HepG2 (cell line): ENCODE measurements at regions not wholly inside any gene's neighbourhood (a gene's known extent, or its start where the extent isn't known, plus 50 kb on each side); places are given as distances from the start of the nearest gene placed in this dataset.

ENCODE experiments used
- ATAC-seq: fragments of 200-7000 bp; cut with Tn5 transposase; 3 replicates; pipeline ENCODE4 v1.9.1; 2020; ENCODE audit warnings: mild to moderate bottlenecking, moderate library complexity
- BruUV-seq: library from RNA; stranded (reverse); fragments of 400-500 nt; replicated peaks from 2 replicates; lab custom pipeline; 2021; lab: Mats Ljungman, UMichigan
- CTCF ChIA-PET: fragments of 300-600 bp; formaldehyde crosslinking; extraction: SDS; loops from one replicate; lab custom pipeline; 2021; ENCODE audit warnings: low total read pairs, inconsistent platforms, low intra/inter-chr PET ratio; lab: Yijun Ruan, JAX
- POLR2A ChIA-PET: fragments of 350-600 bp; sonication (Branson Sonifier 250); formaldehyde crosslinking; loops from one replicate; lab custom pipeline; 2020; ENCODE audit warnings: antibody characterized with exemption, inconsistent platforms; lab: Yijun Ruan, JAX
- DNase-seq: peaks from one replicate; pipeline ENCODE4 v3.0.0-alpha.2; 2015; ENCODE audit warnings: low spot score
- FAIRE-seq: peaks from 3 replicates; lab custom pipeline; 2011; peaks lifted over from hg19 to GRCh38; lab: Jason Lieb, UNC
- H2AFZ ChIP-seq: one replicate; pipeline ENCODE4 v1.6.1; 2011; ENCODE audit warnings: low read length, inconsistent platforms
- H3K27ac ChIP-seq: fragments of 300-600 bp; 3 replicates; pipeline ENCODE4 v1.8.0; 2011; ENCODE audit warnings: mixed run types, mild to moderate bottlenecking, mixed read lengths, low read length, inconsistent platforms; ENCODE audit not compliant: insufficient read depth; ENCODE audit errors: extremely low read length
- H3K27me3 ChIP-seq, 2 experiments: fragments of 200-600 bp in 1 of 2; 2 replicates in 1 of 2; 3 replicates in 1 of 2; pipeline versions ENCODE4 v1.6.0 to v1.8.0; 2011; ENCODE audit warnings: low read length in 2 of 2, mild to moderate bottlenecking in 2 of 2, moderate library complexity in 2 of 2, inconsistent platforms in 1 of 2; ENCODE audit not compliant: insufficient read depth in 2 of 2, control insufficient read depth in 1 of 2
- H3K36me3 ChIP-seq, 2 experiments: fragments of 200-600 bp in 1 of 2; replicated peaks in 1 of 2; 2 replicates in 1 of 2; 3 replicates in 1 of 2; pipeline versions ENCODE4 v1.5.1 to v1.8.0; 2011; ENCODE audit warnings: low read length in 2 of 2, inconsistent platforms in 1 of 2; ENCODE audit not compliant: insufficient read depth in 2 of 2, control insufficient read depth in 1 of 2
- H3K4me1 ChIP-seq: 2 replicates; pipeline ENCODE4 v1.5.1; 2012; ENCODE audit warnings: low read length, inconsistent platforms; ENCODE audit not compliant: insufficient read depth
- H3K4me2 ChIP-seq: 2 replicates; pipeline ENCODE4 v1.6.0; 2011; ENCODE audit warnings: low read depth, low read length, inconsistent platforms
- H3K4me3 ChIP-seq, 3 experiments: fragments of 200-600 bp in 1 of 3; sonication (generic), shearing (Covaris generic) in 1 of 3; replicated peaks in 1 of 3; 2 replicates each; pipeline ENCODE4 v1.5.1; 2011 to 2016; ENCODE audit warnings: low read length in 3 of 3, inconsistent platforms in 2 of 3, low read depth in 2 of 3, mild to moderate bottlenecking in 2 of 3, control low read depth in 1 of 3, mixed read lengths in 1 of 3; ENCODE audit not compliant: insufficient read depth in 1 of 3
- H3K79me2 ChIP-seq: one replicate; pipeline ENCODE4 v1.6.1; 2011; ENCODE audit warnings: low read length, inconsistent platforms; ENCODE audit not compliant: insufficient read depth
- H3K9ac ChIP-seq: 2 replicates; pipeline ENCODE4 v1.6.0; 2011; ENCODE audit warnings: mild to moderate bottlenecking, low read depth, low read length, inconsistent platforms; ENCODE audit not compliant: insufficient read depth
- H3K9me3 ChIP-seq: 2 replicates; pipeline ENCODE4 v1.5.1; 2012; ENCODE audit warnings: mild to moderate bottlenecking, low read length
- H4K20me1 ChIP-seq: 2 replicates; pipeline ENCODE4 v1.6.0; 2011; ENCODE audit warnings: inconsistent platforms, mild to moderate bottlenecking, low read length, moderate library complexity; ENCODE audit not compliant: insufficient read depth
- ADNP ChIP-seq: sonication (generic); formaldehyde crosslinking; IDR thresholded peaks from 2 replicates; pipeline ENCODE4 v1.4.0; 2020; ENCODE audit warnings: missing genetic modification reagents
- ARHGAP35 ChIP-seq: sonication (generic); formaldehyde crosslinking; IDR thresholded peaks from 2 replicates; pipeline ENCODE4 v1.9.0; 2022; ENCODE audit warnings: mild to moderate bottlenecking, inconsistent platforms, moderate library complexity, missing genetic modification reagents, borderline replicate concordance
- CHD2 ChIP-seq: IDR thresholded peaks from 2 replicates; pipeline ENCODE4 v1.6.1; 2011; ENCODE audit warnings: low read depth, low read length, improper control_type of control experiment
- EP300 ChIP-seq, 3 experiments: sonication (generic) in 1 of 3; formaldehyde crosslinking in 1 of 3; IDR thresholded peaks; 2 replicates each; pipeline versions ENCODE4 v1.5.1 to v1.6.1; 2011 to 2020; ENCODE audit warnings: low read depth in 2 of 3, low read length in 2 of 3, borderline replicate concordance in 1 of 3, improper control_type of control experiment in 1 of 3, mild to moderate bottlenecking in 1 of 3, missing genetic modification reagents in 1 of 3, moderate library complexity in 1 of 3
- FOXA1 ChIP-seq, 2 experiments: fragments of 450-650 bp in 1 of 2; sonication (generic) in 1 of 2; formaldehyde crosslinking in 1 of 2; IDR thresholded peaks; 2 replicates each; pipeline versions ENCODE4 v1.4.0 to v1.6.1; 2016 to 2020; ENCODE audit warnings: missing genetic modification reagents in 1 of 2
- FOXA3 ChIP-seq: IDR thresholded peaks from 2 replicates; pipeline ENCODE4 v1.6.1; 2016; ENCODE audit warnings: missing genetic modification reagents, missing compliant biosample characterization
- HOXA3 ChIP-seq: sonication (generic); formaldehyde crosslinking; IDR thresholded peaks from 2 replicates; pipeline ENCODE4 v1.5.0; 2020; ENCODE audit warnings: missing genetic modification reagents
- ISL2 ChIP-seq: sonication (generic); formaldehyde crosslinking; IDR thresholded peaks from 2 replicates; pipeline ENCODE4 v1.5.0; 2020; ENCODE audit warnings: missing genetic modification reagents
- NFIC ChIP-seq: IDR thresholded peaks from 2 replicates; pipeline ENCODE4 v1.6.1; 2012; ENCODE audit warnings: mild to moderate bottlenecking, low read length, inconsistent platforms
- NR2F2 ChIP-seq: IDR thresholded peaks from 2 replicates; pipeline ENCODE4 v1.6.1; 2012; ENCODE audit warnings: low read depth, inconsistent platforms, borderline replicate concordance
- SIX4 ChIP-seq: sonication (generic); formaldehyde crosslinking; IDR thresholded peaks from 2 replicates; pipeline ENCODE4 v1.4.0; 2020; ENCODE audit warnings: missing genetic modification reagents
- SOX13 ChIP-seq, 3 experiments: fragments of 450-650 bp in 1 of 3; sonication (generic) in 1 of 3; formaldehyde crosslinking in 1 of 3; IDR thresholded peaks in 2 of 3; conservative IDR thresholded peaks in 1 of 3; 2 replicates each; pipeline versions ENCODE4 v1.5.0 to v1.6.1; 2016 to 2020; ENCODE audit warnings: antibody characterized with exemption in 1 of 3, mild to moderate bottlenecking in 1 of 3, missing compliant biosample characterization in 1 of 3, missing genetic modification reagents in 1 of 3, moderate library complexity in 1 of 3
- TCF7 ChIP-seq: sonication (generic); IDR thresholded peaks from 2 replicates; pipeline ENCODE4 v1.6.1; 2016; ENCODE audit warnings: antibody characterized with exemption, low read depth
- ZBTB46 ChIP-seq: sonication (generic); formaldehyde crosslinking; IDR thresholded peaks from 2 replicates; pipeline ENCODE4 v1.4.0; 2020; ENCODE audit warnings: mild to moderate bottlenecking, missing genetic modification reagents, borderline replicate concordance
- ZNF280D ChIP-seq: sonication (generic); formaldehyde crosslinking; IDR thresholded peaks from 2 replicates; pipeline ENCODE4 v1.5.1; 2020; ENCODE audit warnings: mild to moderate bottlenecking, missing genetic modification reagents
- ZNF292 ChIP-seq: sonication (generic); formaldehyde crosslinking; IDR thresholded peaks from 2 replicates; pipeline ENCODE4 v1.8.1; 2022; ENCODE audit warnings: mild to moderate bottlenecking, low read depth, missing genetic modification reagents, borderline replicate concordance
- ZNF589 ChIP-seq: sonication (generic); formaldehyde crosslinking; conservative IDR thresholded peaks from 2 replicates; pipeline ENCODE4 v1.8.0; 2022; ENCODE audit warnings: mild to moderate bottlenecking, moderate library complexity, missing genetic modification reagents
- ZNF703 ChIP-seq: sonication (generic); formaldehyde crosslinking; IDR thresholded peaks from 2 replicates; pipeline ENCODE4 v1.5.1; 2020; ENCODE audit warnings: missing genetic modification reagents, mild to moderate bottlenecking, moderate library complexity, borderline replicate concordance
- ZNF850 ChIP-seq: sonication (generic); formaldehyde crosslinking; conservative IDR thresholded peaks from 2 replicates; pipeline ENCODE4 v1.9.0; 2021; ENCODE audit warnings: mild to moderate bottlenecking, missing genetic modification reagents
- WGBS: methylation state at CpG from one replicate; pipeline ENCODE4 v1.1.6; 2017; ENCODE audit warnings: low lambda C conversion rate; 5-methylcytosine and 5-hydroxymethylcytosine counted together
- in situ Hi-C: cut with HindIII; loops from 2 replicates; pipeline ENCODE4 v1.10.0; 2017; ENCODE audit warnings: low pct_unique_long_range_greater_than_20kb; ENCODE audit not compliant: extremely low pct_ligation_motif_present
- intact Hi-C: fragments of 100-400 bp; cut with micrococcal nuclease; formaldehyde crosslinking; loops from one replicate; pipeline ENCODE4 v1.10.0; 2022; ENCODE audit not compliant: unreplicated experiment

- POLR2A ChIA-PET, result no interaction called here
- in situ Hi-C loops, result no loop called here
- WGBS, result 27% methylated on average over 5 of the region's 5 CpGs
Observed at GRCh38 chr13:106678646-106679418, 110.9 kb upstream of the ARGLU1 start.

GRCh38 chr13:106675311-106675710 is 107.4 kb upstream of the ARGLU1 start:
- ATAC-seq, result no peak
- no peak overlapping the region for H2AFZ ChIP-seq
- no peak for DNase-seq
- H3K27ac ChIP-seq, result no peak overlapping the region
- no peaks in the 10 kb centered on the region for H3K27me3 ChIP-seq
- BruUV-seq, result no TSS peak
- no peak overlapping the region for H3K9ac ChIP-seq
- no peaks in the 10 kb centered on the region for H3K36me3 ChIP-seq
- FAIRE-seq, result no peak
- H3K4me1 ChIP-seq, result peaks cover 19% of the 10 kb centered on the region
- H3K79me2 ChIP-seq, result no peaks in the 10 kb centered on the region
- no peaks in the 10 kb centered on the region for H3K9me3 ChIP-seq
- no peak overlapping the region for H3K4me2 ChIP-seq
- intact Hi-C loops (loop anchor here (10.0 kb wide), 1 partner anchor 111 kb away; the partner anchor contains the start of gene ARGLU1), in situ Hi-C loops (no loop called here)
- POLR2A ChIA-PET, result no interaction called here
- H4K20me1 ChIP-seq, result no peaks in the 10 kb centered on the region
- no peak overlapping the region for H3K4me3 ChIP-seq
- CTCF ChIA-PET, result no interaction called here
- TF ChIP-seq ZNF280D (CRISPR knock-in tag), result no peak
- TF ChIP-seq ZBTB46 (CRISPR knock-in tag), result no peak
- TF ChIP-seq HOXA3 (CRISPR knock-in tag), result no peak
- TF ChIP-seq ADNP, result no peak
- no peak for TF ChIP-seq ARHGAP35 (CRISPR knock-in tag)
- TF ChIP-seq NR2F2, result no peak
- TF ChIP-seq CHD2, result no peak
- TF ChIP-seq ZNF850 (CRISPR knock-in tag), result no peak

More at GRCh38 chr13:106678646-106679418, 110.9 kb upstream of the ARGLU1 start:
- Histone ChIP-seq H3K9ac (no peak overlapping the region), H3K9me3 (no peaks in the 10 kb centered on the region), H3K4me3 (no peak overlapping the region), H3K79me2 (no peaks in the 10 kb centered on the region), H4K20me1 (no peaks in the 10 kb centered on the region), H3K4me2 (no peak overlapping the region), H3K27me3 (no peaks in the 10 kb centered on the region), H3K4me1 (peaks cover 38% of the 10 kb centered on the region), H3K36me3 (no peaks in the 10 kb centered on the region), H2AFZ (no peak overlapping the region), H3K27ac (no peak overlapping the region)
- CTCF ChIA-PET, result no interaction called here
- TF ChIP-seq ZNF703 (CRISPR knock-in tag) (no peak), TCF7 (peak; percentile 53), EP300 (IDR thresholded peaks at IDR 0.05; ENCODE audit: low read depth in 2 of 2, low read length in 2 of 2) (peak in 1 of 2 experiments; percentile 36; a peak in 1 of 4 replicates), EP300 (CRISPR knock-in tag; IDR thresholded peaks at IDR 0.05; ENCODE audit: borderline replicate concordance) (no peak), FOXA3 (CRISPR knock-in tag) (0 out of 2 replicates have a peak, but pooled peaks have one; percentile 22), NFIC (peak; percentile 19; the same call in 1 of the 2 replicates), SOX13 (IDR thresholded peaks at IDR 0.05) (no peak), SOX13 (CRISPR knock-in tag; conservative IDR thresholded peaks at IDR 0.05 in 1 of 2, IDR thresholded peaks at IDR 0.05 in 1 of 2) (0 out of 4 replicates have a peak, but pooled peaks of 1 of the 2 experiments have one; percentile 8), FOXA1 (IDR thresholded peaks at IDR 0.05) (no peak), FOXA1 (CRISPR knock-in tag; IDR thresholded peaks at IDR 0.05) (peak; percentile 35; the same call in 1 of the 2 replicates), ZNF292 (no peak), ISL2 (peak; percentile 65; the same call in 1 of the 2 replicates), ZNF589 (CRISPR knock-in tag) (no peak), SIX4 (CRISPR knock-in tag) (peak; percentile 62; the same call in 1 of the 2 replicates)
- BruUV-seq, result no TSS peak
- intact Hi-C loops, result loop anchor here (10.0 kb wide), 1 partner anchor 114 kb away; the partner anchor contains the start of gene ARGLU1
- ATAC-seq (no peak), DNase-seq (no peak), FAIRE-seq (no peak)
